LNCAP (cell line): ENCODE measurements at regions not wholly inside any gene's neighbourhood (a gene's known extent, or its start where the extent isn't known, plus 50 kb on each side); places are given as distances from the start of the nearest gene placed in this dataset.

Source experiments
- TF ChIP-seq, protein P1 (sequence below): fragments of 450-650 bp; IDR thresholded peaks from 2 replicates; pipeline ENCODE4 v1.5.1; 2017; ENCODE audit warnings: mild to moderate bottlenecking

DNA sequence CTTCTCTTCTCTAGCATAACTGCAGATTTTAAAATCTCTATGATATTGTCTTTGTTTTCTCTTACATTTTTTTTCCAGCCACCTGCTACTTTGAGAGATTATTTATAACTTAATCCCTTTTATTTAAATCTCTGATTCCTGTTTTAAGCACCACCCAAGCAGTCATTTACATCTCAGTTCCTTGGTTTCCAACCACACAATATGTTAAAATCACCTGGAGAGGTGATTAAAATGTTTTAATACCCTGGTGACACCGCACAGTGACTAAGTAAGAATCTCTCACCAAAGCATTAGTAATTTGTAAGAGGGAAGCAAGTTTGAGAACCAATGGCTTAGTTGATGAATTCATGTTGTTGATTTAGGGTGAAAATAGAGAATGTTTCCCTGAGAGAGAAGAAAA lies 849.8 kb downstream of the TMTC2 start:
- TF ChIP-seq, protein P1, sequence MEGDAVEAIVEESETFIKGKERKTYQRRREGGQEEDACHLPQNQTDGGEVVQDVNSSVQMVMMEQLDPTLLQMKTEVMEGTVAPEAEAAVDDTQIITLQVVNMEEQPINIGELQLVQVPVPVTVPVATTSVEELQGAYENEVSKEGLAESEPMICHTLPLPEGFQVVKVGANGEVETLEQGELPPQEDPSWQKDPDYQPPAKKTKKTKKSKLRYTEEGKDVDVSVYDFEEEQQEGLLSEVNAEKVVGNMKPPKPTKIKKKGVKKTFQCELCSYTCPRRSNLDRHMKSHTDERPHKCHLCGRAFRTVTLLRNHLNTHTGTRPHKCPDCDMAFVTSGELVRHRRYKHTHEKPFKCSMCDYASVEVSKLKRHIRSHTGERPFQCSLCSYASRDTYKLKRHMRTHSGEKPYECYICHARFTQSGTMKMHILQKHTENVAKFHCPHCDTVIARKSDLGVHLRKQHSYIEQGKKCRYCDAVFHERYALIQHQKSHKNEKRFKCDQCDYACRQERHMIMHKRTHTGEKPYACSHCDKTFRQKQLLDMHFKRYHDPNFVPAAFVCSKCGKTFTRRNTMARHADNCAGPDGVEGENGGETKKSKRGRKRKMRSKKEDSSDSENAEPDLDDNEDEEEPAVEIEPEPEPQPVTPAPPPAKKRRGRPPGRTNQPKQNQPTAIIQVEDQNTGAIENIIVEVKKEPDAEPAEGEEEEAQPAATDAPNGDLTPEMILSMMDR, result no peak

DNA sequence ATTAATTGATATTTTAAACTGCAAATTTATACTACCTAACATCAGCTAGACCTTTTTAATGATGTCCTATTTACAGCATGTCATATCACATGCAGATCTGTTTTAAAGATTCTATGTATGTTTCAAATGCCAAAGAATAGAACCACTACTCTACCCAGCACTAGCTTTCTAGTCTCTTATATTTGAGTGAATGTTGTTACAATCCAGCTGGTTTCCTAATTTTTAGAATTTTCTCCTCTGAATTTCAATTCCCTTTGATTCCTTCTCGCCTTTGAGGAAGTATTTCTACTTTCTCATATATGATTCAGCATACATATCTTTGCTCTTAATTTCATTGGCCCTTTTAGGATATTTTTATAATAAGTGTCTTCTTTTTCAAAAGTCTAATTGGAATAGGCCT lies 841.9 kb downstream of the TMTC2 start:
- TF ChIP-seq, protein P1, result no peak

DNA sequence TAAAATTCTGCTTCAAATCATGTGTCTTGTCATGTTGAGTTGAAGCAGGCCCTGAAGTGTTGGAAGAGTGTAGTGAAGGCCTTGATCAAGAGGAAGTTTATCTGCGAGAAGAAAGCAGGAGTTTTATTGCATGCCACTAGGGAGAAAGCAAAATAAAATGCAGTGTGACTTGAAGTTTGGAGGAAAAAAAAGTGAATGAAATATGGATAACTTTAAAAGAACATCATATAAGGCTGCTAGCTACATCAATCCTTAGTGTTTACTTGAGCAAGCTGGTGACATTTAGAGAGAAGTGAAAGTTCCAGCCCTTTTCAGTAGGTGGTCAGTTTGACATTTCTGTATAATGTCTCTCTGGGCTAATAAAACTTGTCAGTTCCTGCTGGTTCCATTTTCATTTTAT lies 841.1 kb downstream of the TMTC2 start:
- TF ChIP-seq, protein P1, result no peak

DNA sequence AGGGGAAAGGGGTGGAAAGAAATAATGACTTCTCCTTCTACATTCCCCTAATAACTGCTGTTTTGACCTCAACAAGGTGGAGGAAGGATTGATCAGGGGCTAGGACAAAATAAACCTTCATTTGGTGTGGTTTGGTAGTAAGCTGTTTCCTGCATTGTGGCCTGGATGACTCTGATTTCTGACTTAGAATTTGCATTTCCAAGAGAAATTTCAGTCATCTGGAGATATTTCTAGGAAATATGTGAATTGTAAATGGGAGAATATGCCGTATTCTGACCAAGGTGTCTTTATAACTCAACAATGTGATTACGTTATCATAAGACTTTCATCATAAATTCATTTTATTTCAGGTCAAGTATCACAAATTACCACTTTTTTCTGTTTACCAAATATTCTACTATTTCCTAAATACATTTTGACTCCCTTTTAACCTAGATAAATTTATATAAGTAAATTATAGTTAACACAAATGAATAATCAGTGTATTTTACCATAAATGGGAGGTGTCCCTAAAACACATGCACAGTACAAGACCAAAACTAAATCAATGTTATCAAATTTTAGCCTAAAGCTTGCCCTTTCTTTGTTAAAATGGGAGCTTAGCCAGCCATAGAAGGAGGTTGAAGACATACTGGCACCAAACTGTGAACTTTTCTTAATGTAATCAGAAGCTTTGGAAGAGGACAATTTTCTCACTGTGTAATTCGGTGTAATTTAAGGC lies 828.8 kb downstream of the TMTC2 start:
- TF ChIP-seq, protein P1, result no peak

DNA sequence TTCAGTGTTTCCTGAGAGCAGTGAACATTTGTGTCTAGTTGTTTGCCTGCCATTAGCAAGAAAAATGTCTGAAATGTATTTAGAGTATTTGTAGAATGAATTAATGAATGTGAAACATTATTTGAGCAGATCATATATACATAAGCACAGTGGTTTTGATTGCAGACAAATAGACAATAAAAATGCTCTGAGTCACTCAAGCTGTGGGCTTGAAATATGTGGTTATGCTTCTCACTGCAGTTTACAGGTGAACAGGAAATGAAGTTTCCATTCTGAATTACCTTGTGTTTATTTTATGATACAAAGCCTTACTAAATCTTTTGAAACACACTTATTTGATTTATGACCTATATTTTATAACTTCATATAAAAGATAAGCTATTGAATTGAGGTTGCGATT lies 827.7 kb downstream of the TMTC2 start:
- TF ChIP-seq, protein P1, result no peak

DNA sequence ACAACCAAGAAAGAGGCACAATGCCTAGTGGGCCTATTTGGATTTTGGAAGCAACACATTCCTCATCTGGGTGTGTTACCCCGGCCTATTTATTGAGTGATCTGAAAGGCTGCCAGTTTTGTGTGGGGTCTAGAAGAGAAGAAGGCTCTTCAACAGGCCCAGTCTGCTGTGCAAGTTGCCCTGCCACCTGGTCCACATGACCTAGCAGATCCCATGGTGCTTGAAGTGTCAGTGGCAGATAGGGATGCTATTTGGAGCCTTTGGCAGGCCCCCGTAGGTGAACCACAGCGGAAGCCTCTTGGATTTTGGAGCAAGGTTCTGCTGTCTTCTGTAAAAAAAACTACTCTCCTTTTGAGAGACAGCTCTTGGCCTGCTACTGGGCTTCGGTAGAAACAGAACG lies 820.1 kb downstream of the TMTC2 start:
- TF ChIP-seq, protein P1, result no peak

DNA sequence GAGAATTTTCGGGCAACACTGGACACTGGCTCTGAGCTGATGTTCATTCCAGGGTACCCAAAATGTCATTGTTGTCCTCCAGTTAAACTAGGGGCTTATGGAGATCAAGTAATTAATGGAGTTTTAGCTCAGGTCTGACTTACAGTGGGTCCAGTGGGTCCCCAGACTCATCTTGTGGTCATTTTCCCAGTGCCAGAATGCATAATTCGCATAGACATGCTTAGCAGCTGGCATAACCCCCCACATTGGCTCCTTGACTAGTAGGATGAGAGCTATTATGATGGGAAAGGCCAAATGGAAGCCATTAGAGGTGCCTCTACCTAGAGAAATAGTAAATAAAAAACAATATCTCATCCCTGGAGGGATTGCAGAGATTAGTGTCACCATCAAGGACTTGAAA lies 818.9 kb downstream of the TMTC2 start:
- TF ChIP-seq, protein P1, result no peak

DNA sequence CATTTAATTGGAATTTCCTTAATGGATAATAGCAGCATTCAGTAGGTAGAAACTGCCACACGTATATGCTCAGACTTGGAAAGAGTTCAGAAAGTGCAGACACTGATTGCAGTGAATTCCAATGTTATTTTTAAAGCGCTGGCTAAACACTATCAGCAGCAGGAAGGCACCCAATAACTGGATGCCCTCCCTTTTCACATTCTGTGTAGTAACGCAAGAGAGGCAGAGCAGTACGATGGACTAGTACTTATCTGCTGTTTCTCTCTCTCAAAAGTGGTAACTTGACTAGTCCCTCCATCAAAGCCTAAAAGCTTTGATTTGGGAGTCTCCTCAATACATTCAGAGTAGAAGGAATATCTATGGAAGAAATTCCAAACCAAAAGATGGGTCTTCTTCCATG lies 791.0 kb downstream of the TMTC2 start:
- TF ChIP-seq, protein P1, result no peak
